ENCODE measurements at regions not wholly inside any gene's neighbourhood (a gene's known extent, or its start where the extent isn't known, plus 50 kb on each side); places are given as distances from the start of the nearest gene placed in this dataset.

GRCh38 chr14:71532344-71532743, 399.9 kb upstream of the RGS6 start:
- intact Hi-C loops (cut with DNase I): no loop called here
- peak; percentile 29 for DNase-seq

GRCh38 chr14:71532790-71533189, 399.4 kb upstream of the RGS6 start:
- no peak for DNase-seq
- intact Hi-C loops (cut with DNase I): no loop called here
- no peak for ATAC-seq

More at GRCh38 chr14:71532344-71532743, 399.9 kb upstream of the RGS6 start:
- peak in 1 of 2 donors; percentile 80 for ATAC-seq

- intact Hi-C loops (cut with DNase I): no loop called here
- DNase-seq (no peak), ATAC-seq (no peak)
Measured at GRCh38 chr14:71533390-71533789, 398.8 kb upstream of the RGS6 start.

GRCh38 chr14:71533800-71534199, 398.4 kb upstream of the RGS6 start:
- ATAC-seq: no peak
- intact Hi-C loops (cut with DNase I): no loop called here
- no peak for DNase-seq

GRCh38 chr14:71534506-71534905, 397.7 kb upstream of the RGS6 start:
- intact Hi-C loops (cut with DNase I): no loop called here
- ATAC-seq (no peak), DNase-seq (no peak)

- intact Hi-C loops (cut with DNase I): no loop called here
- ATAC-seq (no peak), DNase-seq (no peak)
Measured at GRCh38 chr14:71536015-71536740, 396.1 kb upstream of the RGS6 start.

- intact Hi-C loops (cut with DNase I): no loop called here
- no peak for DNase-seq
- no peak for ATAC-seq
Measured at GRCh38 chr14:71536927-71537772, 395.1 kb upstream of the RGS6 start.

- intact Hi-C loops (cut with DNase I): no loop called here
- ATAC-seq (no peak), DNase-seq (no peak)
Measured at GRCh38 chr14:71538288-71538687, 393.9 kb upstream of the RGS6 start.

- DNase-seq: no peak
- intact Hi-C loops (cut with DNase I): no loop called here
- peak; percentile 52 to 67 for ATAC-seq
Measured at GRCh38 chr14:71538938-71539649, 393.1 kb upstream of the RGS6 start.

- intact Hi-C loops (cut with DNase I): no loop called here
- DNase-seq: no peak
- peak; percentile 65 to 80 for ATAC-seq
Measured at GRCh38 chr14:71539650-71540285, 392.5 kb upstream of the RGS6 start.

GRCh38 chr14:71541271-71541670, 391.0 kb upstream of the RGS6 start:
- DNase-seq: no peak
- intact Hi-C loops (cut with DNase I): no loop called here
- no peak for ATAC-seq

- no peak for DNase-seq
- intact Hi-C loops (cut with DNase I): no loop called here
- no peak for ATAC-seq
Measured at GRCh38 chr14:71541973-71542690, 390.1 kb upstream of the RGS6 start.

- ATAC-seq: no peak
- no peak for DNase-seq
Measured at GRCh38 chr14:71549421-71550050, 382.7 kb upstream of the RGS6 start.

GRCh38 chr14:71550367-71550766, 381.9 kb upstream of the RGS6 start:
- intact Hi-C loops (cut with DNase I): no loop called here
- no peak for ATAC-seq

More at GRCh38 chr14:71549421-71550050, 382.7 kb upstream of the RGS6 start:
- intact Hi-C loops (cut with DNase I): no loop called here

GRCh38 chr14:71551291-71551950, 380.8 kb upstream of the RGS6 start:
- ATAC-seq: no peak
- intact Hi-C loops (cut with DNase I): no loop called here
- DNase-seq: no peak

More at GRCh38 chr14:71550367-71550766, 381.9 kb upstream of the RGS6 start:
- DNase-seq: no peak

GRCh38 chr14:71552809-71553208, 379.4 kb upstream of the RGS6 start:
- DNase-seq (no peak), ATAC-seq (no peak)
- intact Hi-C loops (cut with DNase I): no loop called here

- intact Hi-C loops (cut with DNase I): no loop called here
- no peak for DNase-seq
- ATAC-seq: no peak
Measured at GRCh38 chr14:71553779-71554178, 378.4 kb upstream of the RGS6 start.

- no peak for ATAC-seq
- no peak for DNase-seq
- intact Hi-C loops (cut with DNase I): no loop called here
Measured at GRCh38 chr14:71554323-71554722, 377.9 kb upstream of the RGS6 start.

Data from left cardiac atrium (tissue), 4 donors.